ENCODE measurements at regions not wholly inside any gene's neighbourhood (a gene's known extent, or its start where the extent isn't known, plus 50 kb on each side); places are given as distances from the start of the nearest gene placed in this dataset.

GRCh38 chr22:22035771-22036314, 53.3 kb upstream of the TOP3B start:
- TF ChIP-seq HDAC6 (IDR thresholded peaks at IDR 0.05; ENCODE audit: low read depth, low read length) (no peak), ASH2L (IDR thresholded peaks at IDR 0.05; ENCODE audit: low read length) (no peak), RFX5 (IDR thresholded peaks at IDR 0.05; ENCODE audit: borderline replicate concordance, low read depth, low read length) (no peak), NANOG (IDR thresholded peaks at IDR 0.05; ENCODE audit: insufficient read depth, low read depth, low read length, poor library complexity, severe bottlenecking) (no peak)
- TF ChIP-seq, protein P1, sequence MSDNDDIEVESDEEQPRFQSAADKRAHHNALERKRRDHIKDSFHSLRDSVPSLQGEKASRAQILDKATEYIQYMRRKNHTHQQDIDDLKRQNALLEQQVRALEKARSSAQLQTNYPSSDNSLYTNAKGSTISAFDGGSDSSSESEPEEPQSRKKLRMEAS (IDR thresholded peaks at IDR 0.05) = no peak
- Histone ChIP-seq H3K56ac (replicated peaks; ENCODE audit: insufficient read length, low read depth, low read length) (no peak overlapping the region), H3K4me1 (replicated peaks in 1 of 4; ENCODE audit: control insufficient read depth in 3 of 4, insufficient read depth in 4 of 4, low read length in 3 of 4) (peaks cover 0 to 2% (median 0%) of the 10 kb centered on the region in 4 experiments; a peak in 1 of 7 replicates), H3K23me2 (ENCODE audit: low read depth, low read length) (no peaks in the 10 kb centered on the region), H3K4ac (replicated peaks; ENCODE audit: insufficient read length, low read depth, low read length) (no peak overlapping the region), H4K91ac (replicated peaks; ENCODE audit: insufficient read length, low read length) (no peak overlapping the region), H3K9ac (replicated peaks in 1 of 4; ENCODE audit: extremely low read depth in 1 of 4, low read depth in 3 of 4, low read length in 3 of 4) (no peak overlapping the region), H2BK12ac (ENCODE audit: low read depth, low read length) (no peak overlapping the region), H3K27ac (ENCODE audit: low read depth, low read length) (no peak overlapping the region), H4K20me1 (replicated peaks in 1 of 2; ENCODE audit: control insufficient read depth in 1 of 2, insufficient read depth in 2 of 2, low read length in 2 of 2) (no peaks in the 10 kb centered on the region), H3K4me2 (ENCODE audit: insufficient read depth in 1 of 2, low read depth in 2 of 2, low read length in 2 of 2) (no peak overlapping the region), H2BK15ac (ENCODE audit: low read length) (no peak overlapping the region), H3K18ac (ENCODE audit: extremely low read depth, low read length) (no peak overlapping the region), H2BK5ac (ENCODE audit: low read depth, low read length) (no peak overlapping the region), H3K23ac (ENCODE audit: insufficient read length) (no peak overlapping the region), H2AK5ac (ENCODE audit: low read depth, low read length) (no peak overlapping the region), H3K79me1 (ENCODE audit: low read depth, low read length) (no peaks in the 10 kb centered on the region), H3K4me3 (ENCODE audit: extremely low read depth in 1 of 4, insufficient read depth in 2 of 4, low read depth in 3 of 4, low read length in 4 of 4) (no peak overlapping the region), H2AFZ (ENCODE audit: low read length) (no peak overlapping the region), H2BK20ac (ENCODE audit: low read length) (no peak overlapping the region), H2BK120ac (replicated peaks; ENCODE audit: low read depth, low read length) (no peak overlapping the region), H3K36me3 (ENCODE audit: control insufficient read depth in 2 of 4, insufficient read depth in 4 of 4, low read length in 3 of 4) (no peaks in the 10 kb centered on the region), H3K14ac (ENCODE audit: insufficient read length) (no peak overlapping the region), H3K79me2 (ENCODE audit: control insufficient read depth in 1 of 2, insufficient read depth in 2 of 2, low read length in 2 of 2) (no peaks in the 10 kb centered on the region), H4K5ac (ENCODE audit: insufficient read length, low read depth, low read length) (no peak overlapping the region), H3K9me3 (ENCODE audit: insufficient read depth in 2 of 2, low read depth in 1 of 2, low read length in 1 of 2) (no peaks in the 10 kb centered on the region), H4K8ac (ENCODE audit: extremely low read depth, insufficient read depth, low read length) (no peak overlapping the region), H3K27me3 (replicated peaks in 1 of 4; ENCODE audit: control insufficient read depth in 3 of 4, extremely low read depth in 1 of 4, insufficient read depth in 3 of 4, low read length in 3 of 4) (peaks cover 81 to 100% (median 97%) of the 10 kb centered on the region in 4 experiments)
- CTCF ChIA-PET (ENCODE audit: partially characterized antibody) = interaction anchor here (0.7 to 1.5 kb wide), 8 partner anchors 14 to 92 kb away, joined by 3 to 4 read pairs (median 3); no protein-coding TSS in a partner anchor
- 83% methylated on average over 4 of the region's 4 CpGs; no CpG with 5 or more reads in 1 of the 2 experiments for WGBS, 2 experiments (ENCODE audit: extremely low coverage in 1 of 2, insufficient coverage in 1 of 2, insufficient read length in 1 of 2, insufficient replicate concordance in 2 of 2, low coverage in 1 of 2, low lambda C conversion rate in 2 of 2, missing lambda C conversion rate in 1 of 2)
- FAIRE-seq = no peak
- DNase-seq (ENCODE audit: low read depth in 1 of 2, low spot score in 2 of 2) = no peak
- POLR2A ChIA-PET (ENCODE audit: partially characterized antibody) = no interaction called here
